ENCODE measurements at regions not wholly inside any gene's neighbourhood (a gene's known extent, or its start where the extent isn't known, plus 50 kb on each side); places are given as distances from the start of the nearest gene placed in this dataset.

GRCh38 chr9:88059469-88059868 is 78.8 kb downstream of the SPATA31C2 start:
- H3K36me3 ChIP-seq (ENCODE audit: control insufficient read depth in 2 of 4, insufficient read depth in 4 of 4, low read length in 3 of 4) = no peaks in the 10 kb centered on the region
- no peak overlapping the region for H4K5ac ChIP-seq (ENCODE audit: insufficient read length, low read depth, low read length)
- no peak overlapping the region for H2AFZ ChIP-seq (ENCODE audit: low read length)
- H3K79me1 ChIP-seq (ENCODE audit: low read depth, low read length) = no peaks in the 10 kb centered on the region
- H3K9me3 ChIP-seq (ENCODE audit: insufficient read depth in 2 of 2, low read depth in 1 of 2, low read length in 1 of 2) = peaks cover 0 to 3% of the 10 kb centered on the region in 2 experiments; a peak in 1 of 4 replicates
- H2BK120ac ChIP-seq (replicated peaks; ENCODE audit: low read depth, low read length) = no peak overlapping the region
- H3K4me2 ChIP-seq (ENCODE audit: insufficient read depth in 1 of 2, low read depth in 2 of 2, low read length in 2 of 2) = no peak overlapping the region
- H3K4ac ChIP-seq (replicated peaks; ENCODE audit: insufficient read length, low read depth, low read length) = no peak overlapping the region
- TF ChIP-seq SIRT6 (IDR thresholded peaks at IDR 0.05; ENCODE audit: low read length) (no peak), EZH2 (IDR thresholded peaks at IDR 0.05; ENCODE audit: low read depth, low read length, severe bottlenecking) (no peak)
- H3K9ac ChIP-seq (replicated peaks in 1 of 4; ENCODE audit: extremely low read depth in 1 of 4, low read depth in 3 of 4, low read length in 3 of 4) = no peak overlapping the region
- H2BK15ac ChIP-seq (ENCODE audit: low read length) = no peak overlapping the region
- no peak overlapping the region for H2BK20ac ChIP-seq (ENCODE audit: low read length)
- H3K23me2 ChIP-seq (ENCODE audit: low read depth, low read length) = no peaks in the 10 kb centered on the region
- H3K27ac ChIP-seq (ENCODE audit: low read depth, low read length) = no peak overlapping the region
- no peaks in the 10 kb centered on the region for H4K20me1 ChIP-seq (replicated peaks in 1 of 2; ENCODE audit: control insufficient read depth in 1 of 2, insufficient read depth in 2 of 2, low read length in 2 of 2)
- ChIA-PET POLR2A (ENCODE audit: partially characterized antibody) (interaction anchor here (0.6 kb wide), 1 partner anchor 27 kb away, joined by 3 read pairs; no protein-coding TSS in a partner anchor), CTCF (ENCODE audit: partially characterized antibody) (interaction anchor here (0.6 to 1.1 kb wide), 2 partner anchors 18 to 120 kb away, joined by 3 read pairs; no protein-coding TSS in a partner anchor)
- H3K27me3 ChIP-seq (replicated peaks in 1 of 4; ENCODE audit: control insufficient read depth in 3 of 4, extremely low read depth in 1 of 4, insufficient read depth in 3 of 4, low read length in 3 of 4) = no peaks in the 10 kb centered on the region
- FAIRE-seq = no peak
- no peak overlapping the region for H4K8ac ChIP-seq (ENCODE audit: extremely low read depth, insufficient read depth, low read length)
- H3K56ac ChIP-seq (replicated peaks; ENCODE audit: insufficient read length, low read depth, low read length) = no peak overlapping the region
- no peak overlapping the region for H2BK12ac ChIP-seq (ENCODE audit: low read depth, low read length)
- H3K79me2 ChIP-seq (ENCODE audit: control insufficient read depth in 1 of 2, insufficient read depth in 2 of 2, low read length in 2 of 2) = no peaks in the 10 kb centered on the region
- no peak overlapping the region for H4K91ac ChIP-seq (replicated peaks; ENCODE audit: insufficient read length, low read length)
- DNase-seq (ENCODE audit: low read depth in 1 of 2, low spot score in 2 of 2) = no peak
- H2AK5ac ChIP-seq (ENCODE audit: low read depth, low read length) = no peak overlapping the region
- no peak overlapping the region for H2BK5ac ChIP-seq (ENCODE audit: low read depth, low read length)
- no peak overlapping the region for H3K23ac ChIP-seq (ENCODE audit: insufficient read length)
- 88% methylated on average over 3 of the region's 3 CpGs; no CpG with 5 or more reads in 1 of the 2 experiments for WGBS, 2 experiments (ENCODE audit: extremely low coverage in 1 of 2, insufficient coverage in 1 of 2, insufficient read length in 1 of 2, insufficient replicate concordance in 2 of 2, low coverage in 1 of 2, low lambda C conversion rate in 2 of 2, missing lambda C conversion rate in 1 of 2)
- no peak overlapping the region for H3K14ac ChIP-seq (ENCODE audit: insufficient read length)
- H3K4me1 ChIP-seq (replicated peaks in 1 of 4; ENCODE audit: control insufficient read depth in 3 of 4, insufficient read depth in 4 of 4, low read length in 3 of 4) = no peaks in the 10 kb centered on the region
- no peak overlapping the region for H3K4me3 ChIP-seq (ENCODE audit: extremely low read depth in 1 of 4, insufficient read depth in 2 of 4, low read depth in 3 of 4, low read length in 4 of 4)
- no peak overlapping the region for H3K18ac ChIP-seq (ENCODE audit: extremely low read depth, low read length)
